Esophagus squamous epithelium (tissue), 4 donors: ENCODE measurements at regions not wholly inside any gene's neighbourhood (a gene's known extent, or its start where the extent isn't known, plus 50 kb on each side); places are given as distances from the start of the nearest gene placed in this dataset.

Experiments
- CTCF ChIP-seq, 6 experiments: fragments of 450-650 bp in 4 of 6; fragments of 200-600 bp in 2 of 6; sonication (generic) in 2 of 6; IDR thresholded peaks; one replicate each; pipeline ENCODE4 v1.5.1; 2016 to 2019; ENCODE audit warnings: antibody characterized with exemption in 6 of 6, mild to moderate bottlenecking in 4 of 6, moderate library complexity in 4 of 6
- POLR2A ChIP-seq, 4 donors: fragments of 450-650 bp; IDR thresholded peaks; one replicate each; pipeline ENCODE4 v1.6.1; 2017; ENCODE audit warnings: antibody characterized with exemption in 4 of 4, mild to moderate bottlenecking in 4 of 4, moderate library complexity in 3 of 4

GRCh38 chr11:120034176-120034875 is 103.6 kb downstream of the TRIM29 start:
- no peak for TF ChIP-seq CTCF (IDR thresholded peaks at IDR 0.05)
- no peak for TF ChIP-seq POLR2A (IDR thresholded peaks at IDR 0.05)
